ENCODE measurements at regions not wholly inside any gene's neighbourhood (a gene's known extent, or its start where the extent isn't known, plus 50 kb on each side); places are given as distances from the start of the nearest gene placed in this dataset.

- TF ChIP-seq CTCF (IDR thresholded peaks at IDR 0.05; ENCODE audit: low read depth, low read length, missing input control) (no peak), EGR1 (IDR thresholded peaks at IDR 0.05; ENCODE audit: low read depth in 2 of 2) (no peak), GABPA (IDR thresholded peaks at IDR 0.05 in 1 of 2, conservative IDR thresholded peaks at IDR 0.05 in 1 of 2) (no peak), ZBTB33 (IDR thresholded peaks at IDR 0.05) (no peak)
These were observed 101.3 kb upstream of the IGFBP3 start for GRCh38 chr7:46022397-46022796.

Data from liver (tissue), 3 donors.